Calu3 (cell line): ENCODE measurements at regions not wholly inside any gene's neighbourhood (a gene's known extent, or its start where the extent isn't known, plus 50 kb on each side); places are given as distances from the start of the nearest gene placed in this dataset.

Source experiments
- BruUV-seq: library from RNA; stranded (reverse); fragments of 400-500 nt; replicated peaks from 2 replicates; lab custom pipeline; 2021; lab: Mats Ljungman, UMichigan
- CTCF ChIA-PET: fragments of 300-600 bp; sonication (Branson Sonifier 250); formaldehyde crosslinking; loops from one replicate; lab custom pipeline; 2022; ENCODE audit warnings: antibody characterized with exemption; lab: Charles Lee
- DNase-seq: peaks from one replicate; pipeline ENCODE4 v3.0.0; 2022
- H3K27ac Mint-ChIP-seq: one replicate; pipeline ENCODE4 v1.8.0; 2022; ENCODE audit warnings: mixed read lengths; ENCODE audit not compliant: unreplicated experiment
- H3K27me3 Mint-ChIP-seq: one replicate; pipeline ENCODE4 v1.8.0; 2022; ENCODE audit warnings: mixed read lengths; ENCODE audit not compliant: unreplicated experiment
- H3K36me3 Mint-ChIP-seq: one replicate; pipeline ENCODE4 v1.8.0; 2022; ENCODE audit warnings: mild to moderate bottlenecking, moderate library complexity, mixed read lengths; ENCODE audit not compliant: insufficient read depth, unreplicated experiment
- H3K4me1 Mint-ChIP-seq: one replicate; pipeline ENCODE4 v1.8.0; 2022; ENCODE audit warnings: mild to moderate bottlenecking, low read depth, mixed read lengths; ENCODE audit not compliant: unreplicated experiment
- H3K4me3 Mint-ChIP-seq: one replicate; pipeline ENCODE4 v1.8.0; 2022; ENCODE audit warnings: mild to moderate bottlenecking, low read depth, moderate library complexity, mixed read lengths; ENCODE audit not compliant: unreplicated experiment
- H3K9me3 Mint-ChIP-seq: one replicate; pipeline ENCODE4 v1.8.0; 2022; ENCODE audit warnings: low read depth, mixed read lengths; ENCODE audit not compliant: unreplicated experiment
- intact Hi-C: fragments of 100-400 bp; cut with micrococcal nuclease; formaldehyde crosslinking; loops from one replicate; pipeline ENCODE4 v1.10.0; 2022; ENCODE audit not compliant: unreplicated experiment
- TF ChIP-seq, protein P1 (sequence below): fragments of 200-600 bp; IDR thresholded peaks from one replicate; pipeline ENCODE4 v1.8.0; 2022; ENCODE audit warnings: antibody characterized with exemption; ENCODE audit not compliant: unreplicated experiment

- peaks cover 85% of the 10 kb centered on the region for H3K27me3 Mint-ChIP-seq
- no peak for DNase-seq
- no TSS peak for BruUV-seq
- no peak overlapping the region for H3K27ac Mint-ChIP-seq
- H3K4me1 Mint-ChIP-seq: peaks cover 12% of the 10 kb centered on the region
- H3K9me3 Mint-ChIP-seq: peaks cover 3% of the 10 kb centered on the region
- H3K4me3 Mint-ChIP-seq: no peak overlapping the region
- TF ChIP-seq, protein P1, sequence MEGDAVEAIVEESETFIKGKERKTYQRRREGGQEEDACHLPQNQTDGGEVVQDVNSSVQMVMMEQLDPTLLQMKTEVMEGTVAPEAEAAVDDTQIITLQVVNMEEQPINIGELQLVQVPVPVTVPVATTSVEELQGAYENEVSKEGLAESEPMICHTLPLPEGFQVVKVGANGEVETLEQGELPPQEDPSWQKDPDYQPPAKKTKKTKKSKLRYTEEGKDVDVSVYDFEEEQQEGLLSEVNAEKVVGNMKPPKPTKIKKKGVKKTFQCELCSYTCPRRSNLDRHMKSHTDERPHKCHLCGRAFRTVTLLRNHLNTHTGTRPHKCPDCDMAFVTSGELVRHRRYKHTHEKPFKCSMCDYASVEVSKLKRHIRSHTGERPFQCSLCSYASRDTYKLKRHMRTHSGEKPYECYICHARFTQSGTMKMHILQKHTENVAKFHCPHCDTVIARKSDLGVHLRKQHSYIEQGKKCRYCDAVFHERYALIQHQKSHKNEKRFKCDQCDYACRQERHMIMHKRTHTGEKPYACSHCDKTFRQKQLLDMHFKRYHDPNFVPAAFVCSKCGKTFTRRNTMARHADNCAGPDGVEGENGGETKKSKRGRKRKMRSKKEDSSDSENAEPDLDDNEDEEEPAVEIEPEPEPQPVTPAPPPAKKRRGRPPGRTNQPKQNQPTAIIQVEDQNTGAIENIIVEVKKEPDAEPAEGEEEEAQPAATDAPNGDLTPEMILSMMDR: no peak
- peaks cover 5% of the 10 kb centered on the region for H3K36me3 Mint-ChIP-seq
- CTCF ChIA-PET: no interaction called here
- intact Hi-C loops: no loop called here
Observed at GRCh38 chr16:89034573-89034961, 57.6 kb upstream of the CBFA2T3 start.

- BruUV-seq: no TSS peak
- H3K27me3 Mint-ChIP-seq: peaks cover 86% of the 10 kb centered on the region
Observed at GRCh38 chr16:89034971-89035668, 58.1 kb upstream of the CBFA2T3 start.

GRCh38 chr16:89035669-89036570 is 57.7 kb upstream of the ACSF3 start:
- Mint-ChIP-seq H3K27me3 (peaks cover 91% of the 10 kb centered on the region), H3K36me3 (peaks cover 5% of the 10 kb centered on the region), H3K27ac (no peak overlapping the region), H3K4me1 (peaks cover 12% of the 10 kb centered on the region), H3K9me3 (peaks cover 3% of the 10 kb centered on the region), H3K4me3 (no peak overlapping the region)
- no TSS peak for BruUV-seq
- intact Hi-C loops: no loop called here
- TF ChIP-seq, protein P1: no peak
- CTCF ChIA-PET: no interaction called here
- DNase-seq: no peak

More at GRCh38 chr16:89034971-89035668, 58.1 kb upstream of the CBFA2T3 start:
- H3K4me3 Mint-ChIP-seq: no peak overlapping the region
- peaks cover 3% of the 10 kb centered on the region for H3K9me3 Mint-ChIP-seq
- intact Hi-C loops: no loop called here
- no peak overlapping the region for H3K27ac Mint-ChIP-seq
- CTCF ChIA-PET: no interaction called here
- TF ChIP-seq, protein P1: no peak
- DNase-seq: no peak
- H3K36me3 Mint-ChIP-seq: peaks cover 5% of the 10 kb centered on the region
- peaks cover 12% of the 10 kb centered on the region for H3K4me1 Mint-ChIP-seq

- no peak overlapping the region for H3K4me3 Mint-ChIP-seq
- intact Hi-C loops: no loop called here
- peaks cover 90% of the 10 kb centered on the region for H3K27me3 Mint-ChIP-seq
- TF ChIP-seq, protein P1: no peak
- no peak for DNase-seq
- no TSS peak for BruUV-seq
- CTCF ChIA-PET: no interaction called here
- H3K4me1 Mint-ChIP-seq: peaks cover 10% of the 10 kb centered on the region
- H3K9me3 Mint-ChIP-seq: no peaks in the 10 kb centered on the region
- peaks cover 5% of the 10 kb centered on the region for H3K36me3 Mint-ChIP-seq
- no peak overlapping the region for H3K27ac Mint-ChIP-seq
Observed at GRCh38 chr16:89036776-89037175, 56.9 kb upstream of the ACSF3 start.
